Suppressor macrophage treated with lipopolysaccharide for 4 hours (primary cell): ENCODE measurements at regions not wholly inside any gene's neighbourhood (a gene's known extent, or its start where the extent isn't known, plus 50 kb on each side); places are given as distances from the start of the nearest gene placed in this dataset.
"Not testable (repeated sequence)": the region's sequence is repeated elsewhere in the genome, so short reads cannot be mapped to it uniquely, and the experiment has no call there.

ENCODE experiments used
- DNase-seq: peaks from one replicate; pipeline ENCODE4 v3.0.0-alpha.2; 2020

DNA sequence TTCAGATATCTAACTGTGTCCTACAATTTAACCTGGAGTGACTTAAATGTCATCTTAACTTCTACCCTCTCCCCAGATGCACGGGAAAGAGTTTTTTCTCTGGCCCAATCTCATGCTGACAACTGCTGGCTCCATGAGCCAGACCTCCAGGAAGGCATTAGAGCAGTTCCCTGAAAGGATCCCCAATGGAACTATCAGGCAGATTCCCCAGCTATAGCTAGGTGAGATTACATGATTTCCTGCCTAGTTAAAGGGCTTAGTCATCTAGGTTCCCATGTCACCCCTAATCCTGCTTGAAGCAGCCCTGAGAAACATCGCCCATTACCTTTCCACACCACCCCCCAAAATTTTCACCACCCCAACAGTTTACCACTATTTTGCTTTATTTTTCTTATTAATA is 373.5 kb upstream of the TRPC7 start:
- no peak for DNase-seq

DNA sequence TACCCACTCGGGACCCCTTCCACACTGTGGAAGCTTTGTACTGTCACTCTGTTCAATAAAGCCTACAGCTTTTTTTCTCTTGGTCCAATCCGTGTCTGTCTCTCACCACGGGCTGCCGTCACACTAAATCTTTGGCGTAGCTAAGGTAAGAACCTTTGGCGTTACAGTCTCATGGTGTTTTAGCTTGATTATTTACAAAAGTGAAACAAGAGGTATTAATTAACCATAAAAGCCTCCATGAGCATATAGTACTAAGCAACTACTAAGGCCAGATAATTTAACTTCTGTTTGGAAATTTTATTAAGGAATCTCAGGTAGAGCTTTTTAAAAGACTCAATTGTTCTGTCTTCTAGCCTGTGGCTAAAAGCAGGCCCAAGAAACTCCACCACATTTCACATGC is 370.7 kb upstream of the TRPC7 start:
- no peak for DNase-seq

DNA sequence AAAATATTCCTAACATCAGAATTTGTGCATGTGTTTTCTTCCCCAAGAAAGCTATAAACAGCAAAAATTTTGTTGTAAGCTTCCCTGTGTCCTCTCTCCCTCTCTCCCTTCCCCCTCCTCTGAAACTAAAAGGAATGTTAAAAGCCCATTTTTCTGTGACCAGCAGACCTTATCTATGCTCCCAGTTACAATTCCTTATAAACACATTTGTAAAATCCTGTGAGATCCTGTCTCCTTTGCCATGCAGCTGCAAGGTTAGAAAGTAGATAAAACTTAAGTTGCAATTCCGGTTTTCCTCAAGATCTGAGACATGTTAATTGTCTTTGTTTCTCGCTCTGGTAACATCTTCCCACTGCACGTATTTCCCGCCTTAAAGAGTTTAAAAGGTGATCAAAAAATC is 370.3 kb upstream of the TRPC7 start:
- not testable (repeated sequence) for DNase-seq

DNA sequence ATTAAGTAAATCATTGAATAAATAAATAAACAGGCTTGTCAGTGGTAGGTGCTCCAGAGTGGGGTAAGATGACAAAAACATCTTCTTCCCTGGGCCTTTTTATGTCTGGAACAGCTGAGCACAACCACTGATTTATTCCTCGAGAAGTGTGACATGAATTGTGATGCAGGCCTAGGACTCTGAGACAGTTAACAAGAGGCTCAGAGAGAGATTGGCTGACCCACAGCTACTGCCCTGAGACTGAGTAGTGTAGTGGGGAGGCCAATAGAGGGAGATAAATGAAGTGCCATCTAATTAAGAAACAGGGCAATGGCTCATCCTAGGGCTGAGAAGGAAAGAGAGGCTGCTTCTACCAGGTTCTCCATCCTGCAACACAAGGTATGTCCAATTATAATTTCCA is 369.3 kb upstream of the TRPC7 start:
- DNase-seq: no peak

DNA sequence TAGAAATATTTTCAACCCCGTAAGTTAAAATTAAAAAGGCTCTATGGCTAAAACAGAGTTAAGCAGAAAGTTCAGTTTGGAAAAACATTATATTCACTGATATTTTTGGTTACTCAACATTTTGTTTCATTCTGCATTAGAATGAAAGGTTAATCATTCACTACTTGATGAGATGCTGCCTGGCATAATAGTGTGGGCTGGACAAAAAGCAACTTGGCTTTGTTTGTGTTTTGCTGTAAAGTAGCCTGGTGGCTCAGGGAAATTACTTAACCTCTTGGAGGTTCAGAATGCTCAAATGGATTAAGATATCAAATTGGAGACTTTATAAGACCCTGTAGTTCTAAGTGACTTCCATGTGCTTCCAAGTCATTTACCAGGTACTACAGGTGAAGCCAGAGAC is 367.4 kb upstream of the TRPC7 start:
- no peak for DNase-seq

DNA sequence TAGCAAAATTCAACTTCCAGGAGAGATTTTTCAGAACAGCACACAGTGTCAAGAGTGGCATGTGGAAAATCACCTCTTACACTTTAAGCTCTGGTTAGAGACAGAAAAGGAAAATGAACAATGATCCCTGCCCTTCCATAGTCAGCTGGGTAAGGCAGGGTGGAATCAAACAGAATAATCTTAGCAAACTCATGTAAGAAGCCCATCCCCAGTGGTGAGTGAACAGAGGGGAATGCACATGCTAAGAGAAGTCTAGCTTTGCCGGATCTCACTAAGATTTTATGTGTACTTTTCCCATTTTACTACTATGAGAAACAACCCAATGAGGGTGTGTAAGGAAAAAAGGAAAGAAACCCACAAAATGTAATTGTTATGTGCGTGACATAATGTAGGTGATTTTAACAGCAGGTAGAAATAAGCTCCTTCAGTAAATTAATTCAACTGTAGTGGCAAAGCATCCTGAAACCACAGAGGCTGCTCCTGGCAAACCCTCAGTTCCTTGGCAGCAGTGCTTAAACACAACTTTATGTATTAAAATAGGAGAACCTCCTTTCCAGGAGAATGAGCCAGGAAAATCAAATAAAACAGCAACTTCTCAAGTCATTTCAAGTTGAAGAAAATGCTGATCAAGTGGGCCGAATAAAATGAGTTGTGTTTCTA is 366.0 kb upstream of the TRPC7 start:
- no peak for DNase-seq

DNA sequence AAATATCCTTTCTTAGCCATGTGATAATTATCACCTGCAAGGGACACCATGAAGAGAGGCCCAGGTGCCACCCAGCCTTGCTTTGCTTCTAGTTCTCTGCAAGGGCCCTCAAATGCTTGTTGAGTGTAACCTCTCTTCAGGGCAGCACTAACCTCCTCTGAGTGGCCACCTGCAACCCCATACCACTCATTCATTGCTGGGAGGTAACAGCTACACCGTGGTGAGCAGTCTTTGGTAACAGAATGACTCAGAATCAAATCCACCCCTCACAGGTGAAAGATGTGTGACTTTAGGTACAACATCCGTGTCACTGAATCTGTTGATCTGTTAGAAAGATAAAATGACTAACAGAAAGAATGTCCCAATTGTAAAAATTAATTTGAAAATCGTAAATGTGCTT is 365.1 kb upstream of the TRPC7 start:
- no peak for DNase-seq

DNA sequence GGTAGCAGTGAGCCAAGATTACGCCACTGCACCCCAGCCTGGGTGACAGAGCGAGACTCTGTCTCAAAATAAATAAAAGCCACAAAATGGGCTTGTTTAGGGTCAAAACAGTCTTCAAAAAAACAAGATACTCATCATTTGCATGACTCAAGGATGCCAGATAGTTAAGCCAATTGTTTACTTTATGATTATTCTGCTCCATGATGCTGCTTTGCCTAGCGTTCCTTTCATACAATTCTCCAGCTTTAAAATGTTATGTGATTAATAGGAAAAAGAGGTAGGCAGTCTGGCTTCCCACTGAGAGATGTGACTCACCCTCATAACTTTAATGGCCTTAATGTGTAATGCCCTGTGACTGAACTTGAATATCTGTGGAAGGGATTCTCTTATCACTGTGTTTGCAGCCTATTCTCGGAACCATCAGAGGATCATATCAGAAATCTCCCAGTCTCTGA is 364.6 kb upstream of the TRPC7 start:
- DNase-seq: no peak

DNA sequence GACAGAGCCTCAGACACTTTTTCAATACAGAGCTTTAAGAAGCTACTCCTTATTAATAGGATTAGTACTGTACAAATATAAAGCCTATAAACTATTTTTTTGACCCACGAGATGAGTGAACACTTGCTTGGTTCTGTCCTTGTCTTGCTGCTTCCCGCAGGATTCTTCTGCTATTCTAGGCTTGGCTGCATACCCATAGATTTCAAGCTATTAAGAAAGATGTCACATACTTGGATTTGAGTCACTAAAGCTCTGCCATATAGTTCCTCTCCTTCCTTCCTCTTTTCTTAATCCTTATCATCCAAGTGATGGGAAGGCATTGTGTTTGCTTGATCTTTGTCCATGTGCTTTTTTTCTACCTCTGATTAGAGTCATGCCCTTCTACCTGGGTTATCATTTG is 361.2 kb upstream of the TRPC7 start:
- no peak for DNase-seq

DNA sequence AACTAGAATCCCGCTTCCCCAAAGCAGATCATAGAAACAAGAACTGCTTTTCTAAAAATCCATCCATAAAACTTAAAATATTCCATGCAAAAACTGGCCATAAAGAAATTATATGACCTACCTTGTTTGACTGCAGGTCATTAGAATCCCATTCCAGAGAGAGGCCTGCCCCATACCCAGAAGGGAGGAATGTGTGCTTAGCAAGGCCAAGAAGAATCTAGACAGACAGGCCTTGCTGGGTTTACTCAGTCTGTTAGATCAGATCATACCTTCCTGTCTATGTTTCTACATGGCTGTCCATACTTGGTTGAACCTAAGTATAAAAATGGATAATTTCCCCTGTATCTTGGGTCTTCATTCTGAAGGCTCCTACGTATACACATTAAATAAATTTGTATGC is 358.8 kb upstream of the TRPC7 start:
- no peak for DNase-seq

DNA sequence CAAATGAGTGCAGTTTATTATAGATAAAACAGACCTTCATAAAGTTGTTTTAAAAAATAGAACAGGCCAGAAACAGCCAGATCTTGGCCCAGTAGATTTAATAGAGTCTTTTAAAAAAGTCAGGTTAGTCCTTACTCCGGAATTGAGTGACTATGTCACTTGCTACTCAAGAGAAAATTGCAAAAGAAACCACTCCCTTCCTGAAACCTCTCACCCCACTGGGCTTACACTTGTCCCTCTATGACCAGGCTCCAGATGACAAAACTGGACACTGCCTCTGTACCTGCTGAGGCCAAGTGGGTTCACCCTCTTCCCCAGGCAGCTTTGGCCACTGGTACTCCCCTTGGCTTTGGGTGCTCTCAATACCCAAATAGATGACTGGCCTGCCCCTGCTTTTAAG is 357.2 kb upstream of the TRPC7 start:
- no peak for DNase-seq

DNA sequence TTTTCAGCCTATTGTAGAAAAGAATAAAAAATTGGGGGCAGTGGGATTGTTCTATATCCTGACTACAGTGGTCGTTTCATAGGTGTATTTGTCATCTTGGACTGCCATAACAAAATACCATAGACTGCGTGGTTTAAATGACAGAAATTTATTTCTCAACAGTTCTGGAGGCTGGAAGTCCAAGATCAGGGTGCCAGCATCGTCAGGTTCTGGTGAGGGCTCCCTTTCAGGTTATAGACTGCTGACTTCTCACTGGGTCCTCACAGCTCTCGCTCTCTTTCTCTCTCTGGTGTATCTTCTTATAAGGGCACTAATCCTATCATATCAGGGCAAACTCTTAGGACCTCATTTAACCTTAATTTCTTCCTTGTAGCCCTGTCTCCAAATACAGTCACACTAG is 356.7 kb upstream of the TRPC7 start:
- no peak for DNase-seq

DNA sequence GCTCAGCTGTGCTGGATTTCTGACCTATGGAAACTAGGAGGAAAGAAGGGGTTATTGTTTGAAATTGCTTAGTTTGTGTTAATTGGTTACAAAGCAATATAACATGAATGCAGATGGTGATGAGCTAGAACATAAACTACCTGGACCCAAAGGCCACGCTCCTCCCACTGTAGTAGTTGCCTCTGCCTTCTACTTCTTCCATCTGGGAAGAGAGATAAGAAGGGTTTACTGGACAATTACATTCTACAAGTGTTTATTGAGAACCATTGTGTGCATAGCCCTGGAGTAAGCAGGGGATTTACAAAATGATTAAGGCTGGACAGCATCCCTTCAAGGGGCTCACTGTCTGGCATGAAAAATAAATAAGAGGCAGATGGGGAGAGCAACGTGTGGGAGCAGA is 355.3 kb upstream of the TRPC7 start:
- DNase-seq: no peak

DNA sequence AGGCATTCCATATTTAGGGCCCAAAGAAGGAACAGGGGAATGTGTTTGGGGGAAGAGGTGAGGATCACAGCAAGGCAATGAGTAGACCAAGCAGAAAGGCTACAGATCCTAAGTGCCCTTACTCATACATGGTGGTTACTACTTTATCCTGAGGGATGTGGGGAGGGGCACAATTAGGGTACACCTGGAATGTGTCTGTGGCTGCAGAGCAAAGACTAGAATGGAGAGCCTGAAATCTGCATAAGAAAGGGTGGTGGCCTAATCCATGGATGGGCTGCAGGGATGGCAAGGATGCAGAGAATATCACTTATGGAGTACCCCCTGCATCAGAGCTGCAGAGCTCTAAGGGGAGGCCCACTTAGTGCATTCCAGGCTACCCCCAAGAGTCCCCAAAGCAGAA is 352.6 kb upstream of the TRPC7 start:
- no peak for DNase-seq

DNA sequence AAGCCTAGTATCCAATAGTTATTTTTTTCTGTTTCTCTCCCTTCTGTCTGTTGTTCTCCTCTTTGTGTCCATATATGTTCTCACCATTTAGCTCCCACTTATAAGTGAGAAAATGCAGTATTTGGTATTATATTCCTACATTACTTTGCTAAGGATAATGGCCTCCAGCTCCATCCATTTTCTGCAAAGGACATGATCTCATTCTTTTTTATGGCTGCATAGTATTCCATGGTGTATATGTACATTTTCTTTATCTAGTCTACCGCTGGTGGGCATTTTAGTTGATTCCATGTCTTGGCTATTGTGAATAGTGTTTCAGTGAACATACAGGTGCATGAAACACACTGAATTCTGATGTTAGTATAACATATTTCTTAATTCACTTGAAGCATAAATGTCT is 348.9 kb upstream of the TRPC7 start:
- DNase-seq: no peak

DNA sequence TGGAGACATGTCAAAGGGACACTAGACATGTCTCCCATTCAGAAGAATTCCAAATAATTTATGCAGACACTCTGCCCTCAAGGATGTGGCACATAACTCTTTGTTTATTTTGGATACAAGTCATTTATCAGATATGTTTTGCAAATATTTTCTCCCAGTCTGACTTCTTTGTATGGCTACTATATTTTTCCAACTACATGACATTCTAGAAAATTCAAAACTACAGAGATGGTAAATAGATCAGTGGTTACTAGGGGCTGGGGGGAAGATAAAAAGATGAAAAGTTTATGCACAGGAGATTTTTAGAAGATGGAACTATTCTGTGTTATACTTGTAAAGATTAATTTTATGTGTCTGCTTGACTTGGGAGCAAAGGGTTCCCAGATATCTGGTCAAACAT is 347.3 kb upstream of the TRPC7 start:
- no peak for DNase-seq

DNA sequence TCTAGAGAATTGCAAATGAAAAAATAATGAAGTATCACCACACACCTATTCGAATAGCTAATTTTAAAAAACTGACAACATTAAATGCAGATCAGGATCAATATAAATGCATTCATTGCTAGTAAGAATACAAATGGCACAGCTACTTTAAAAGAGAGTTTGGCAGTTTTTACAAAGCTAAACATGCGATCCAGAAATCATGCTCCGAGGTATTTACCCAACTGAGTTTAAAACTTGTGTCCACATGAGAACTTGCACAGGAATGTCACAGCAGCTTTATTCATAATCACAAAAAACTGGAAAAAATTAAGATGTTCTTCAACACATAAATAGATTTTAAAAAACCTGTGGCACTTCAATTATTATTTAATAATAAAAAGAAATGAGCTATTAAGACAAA is 345.5 kb upstream of the TRPC7 start:
- no peak for DNase-seq

DNA sequence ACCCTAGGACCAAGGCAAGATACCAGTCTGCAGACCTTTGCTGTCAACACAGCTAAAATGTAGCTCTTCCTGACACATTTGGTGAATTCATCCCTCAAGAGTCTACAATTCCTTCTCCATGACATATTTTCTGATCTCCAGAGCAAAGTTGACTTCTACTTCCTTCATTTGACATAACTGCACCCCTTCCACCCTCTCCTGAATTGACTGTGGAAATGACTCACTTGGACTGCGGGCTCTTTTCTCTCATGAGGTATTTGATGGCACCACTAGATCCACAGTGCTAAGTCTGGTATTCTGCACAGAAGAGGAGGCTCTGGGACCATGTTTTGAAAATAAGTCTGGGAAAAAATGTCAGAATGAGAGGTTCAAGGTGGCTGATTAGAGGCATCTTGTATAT is 338.4 kb upstream of the TRPC7 start:
- DNase-seq: no peak

DNA sequence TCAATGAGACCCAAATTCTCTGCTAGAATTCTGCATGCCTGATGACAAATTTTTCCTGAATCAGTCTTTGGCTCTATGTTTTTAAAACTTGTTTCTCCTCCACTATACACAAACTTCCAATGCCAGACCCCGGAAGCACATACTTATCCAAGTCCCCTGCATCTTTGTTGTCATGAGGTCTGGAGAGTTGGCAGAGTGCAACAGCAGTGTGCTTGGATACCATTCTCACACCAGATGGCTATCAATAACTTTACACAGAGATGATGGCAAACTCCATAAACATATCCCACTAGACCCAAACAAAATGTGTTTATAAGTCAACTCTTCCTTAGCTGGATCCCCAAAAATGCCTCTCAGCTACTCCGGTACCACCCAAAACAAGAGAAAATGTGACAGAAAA is 337.7 kb upstream of the TRPC7 start:
- no peak for DNase-seq

DNA sequence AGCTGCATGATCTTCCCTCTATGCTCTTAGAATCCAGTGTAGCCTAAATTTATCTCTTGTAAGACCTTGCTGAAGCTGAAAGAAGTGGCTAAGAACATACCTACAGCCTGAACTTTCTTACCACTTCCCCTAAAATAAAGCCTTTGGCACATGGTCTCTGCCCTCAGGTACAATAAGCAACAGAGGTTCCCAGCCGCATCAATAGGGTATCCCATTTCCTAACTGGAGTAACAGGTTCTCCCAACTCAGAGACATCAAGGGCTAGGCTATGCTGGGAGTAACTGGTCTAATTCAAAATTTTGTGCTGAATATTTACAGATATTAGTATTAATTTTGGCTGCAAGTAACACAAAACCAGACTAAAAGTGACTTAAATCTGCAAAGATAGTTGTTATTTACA is 335.8 kb upstream of the TRPC7 start:
- no peak for DNase-seq

DNA sequence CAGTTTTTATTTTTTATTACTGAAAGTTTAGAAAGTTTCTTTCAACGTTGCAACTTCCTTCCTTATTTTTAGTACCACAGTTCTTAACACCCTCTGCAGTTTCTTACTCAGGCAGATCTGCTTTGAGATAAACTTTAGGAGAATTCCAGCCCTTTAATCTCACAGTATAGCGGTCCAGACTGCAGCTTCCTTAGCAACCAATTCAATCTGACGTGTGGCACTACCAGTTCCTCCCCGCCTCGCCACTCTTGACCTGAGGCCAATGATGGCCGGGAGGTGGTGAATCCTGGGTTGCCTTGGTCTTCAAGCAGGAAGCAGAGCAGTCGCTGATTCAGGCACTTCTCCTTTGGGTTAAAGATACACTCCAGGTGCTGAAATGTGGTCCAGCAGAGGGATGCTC is 334.3 kb upstream of the TRPC7 start:
- no peak for DNase-seq

DNA sequence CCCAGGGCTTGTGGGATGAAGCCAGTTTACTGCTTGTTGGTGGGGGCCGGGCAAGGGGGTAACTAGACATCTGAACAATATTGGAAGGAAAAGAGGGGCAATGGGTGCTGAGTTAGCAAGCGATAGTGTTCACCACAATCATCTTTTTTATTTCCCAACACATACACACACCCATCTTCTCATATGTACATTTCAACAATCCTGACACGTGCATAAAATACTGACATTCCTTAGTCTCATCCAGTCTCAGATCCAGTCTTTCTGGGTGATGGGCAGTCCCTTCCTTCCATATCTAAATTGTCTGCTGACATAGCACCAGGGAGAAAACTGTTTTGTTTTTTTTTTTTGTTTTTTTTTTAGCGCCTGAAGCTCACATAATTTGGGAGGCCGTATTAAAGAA is 333.6 kb upstream of the TRPC7 start:
- DNase-seq: no peak

DNA sequence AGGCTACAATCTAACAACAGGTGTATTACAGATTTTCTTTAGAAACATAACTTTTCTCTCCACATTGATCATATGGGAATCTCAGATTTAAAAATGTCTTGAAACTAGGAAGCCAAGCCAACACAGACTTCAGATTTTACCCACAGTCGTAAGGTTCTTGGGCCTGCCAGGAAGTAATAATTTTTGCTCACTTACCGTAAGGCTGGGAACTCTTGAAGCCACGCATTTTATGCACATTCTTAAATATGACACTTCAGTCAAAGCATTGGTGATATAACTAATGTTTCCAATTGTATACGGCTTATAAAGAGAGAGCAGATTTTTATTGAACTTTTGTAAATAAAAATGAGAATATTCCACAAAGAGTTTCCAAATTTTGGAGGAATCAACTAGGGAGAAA is 328.9 kb upstream of the TRPC7 start:
- no peak for DNase-seq

DNA sequence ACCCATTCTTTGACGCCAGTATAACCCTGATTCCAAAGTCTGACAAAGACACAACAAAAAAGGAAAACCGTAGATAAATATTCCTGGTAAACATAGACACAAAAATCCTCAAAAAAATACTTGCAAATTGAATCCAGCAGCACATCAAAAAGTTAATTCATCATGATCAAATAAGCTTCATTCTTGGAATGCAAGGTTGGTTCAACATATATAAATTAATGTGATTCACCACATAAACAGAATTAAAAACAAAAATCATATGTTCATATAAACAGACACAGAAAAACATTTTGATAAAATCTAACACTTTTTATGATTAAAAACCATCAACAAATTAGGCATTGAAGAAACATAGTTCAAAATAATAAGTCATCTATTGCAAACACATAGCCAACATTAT is 324.2 kb upstream of the TRPC7 start:
- no peak for DNase-seq

DNA sequence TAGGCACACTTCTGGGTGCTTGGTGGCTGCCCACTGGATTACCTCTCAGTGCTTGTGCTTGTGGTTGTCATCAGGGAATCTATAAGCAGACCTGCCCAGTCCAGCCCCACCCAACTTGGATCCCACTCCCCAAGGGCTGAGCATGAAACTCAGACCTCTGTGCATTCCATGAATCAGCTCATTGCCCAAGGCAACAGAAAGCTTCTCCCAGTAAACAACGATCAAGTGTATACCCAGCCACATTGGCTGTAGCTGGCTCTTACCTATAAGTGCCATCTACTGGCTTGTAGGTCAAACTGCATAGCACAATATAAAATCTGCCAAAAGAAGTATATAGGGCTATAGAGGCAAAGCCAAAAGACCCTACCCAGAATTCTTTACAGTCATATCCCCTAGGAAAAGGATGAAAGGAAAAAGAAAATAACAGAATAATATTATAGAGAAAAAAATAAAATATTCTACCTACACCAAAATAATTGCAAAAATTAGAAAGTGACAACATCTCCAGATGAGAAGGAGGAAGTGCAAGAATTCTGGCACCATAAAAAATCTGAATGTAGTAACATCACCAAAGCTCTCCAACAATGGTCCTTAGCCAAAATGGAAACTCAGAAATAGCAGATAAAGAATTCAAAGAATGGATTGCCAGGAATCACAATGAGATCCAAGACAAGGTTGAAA is 321.0 kb upstream of the TRPC7 start:
- no peak for DNase-seq
